HepG2 (cell line): ENCODE measurements at regions not wholly inside any gene's neighbourhood (a gene's known extent, or its start where the extent isn't known, plus 50 kb on each side); places are given as distances from the start of the nearest gene placed in this dataset.

Experiments
- ATAC-seq: fragments of 200-7000 bp; cut with Tn5 transposase; 3 replicates; pipeline ENCODE4 v1.9.1; 2020; ENCODE audit warnings: mild to moderate bottlenecking, moderate library complexity
- BruUV-seq: library from RNA; stranded (reverse); fragments of 400-500 nt; replicated peaks from 2 replicates; lab custom pipeline; 2021; lab: Mats Ljungman, UMichigan
- CTCF ChIA-PET: fragments of 300-600 bp; formaldehyde crosslinking; extraction: SDS; loops from one replicate; lab custom pipeline; 2021; ENCODE audit warnings: low total read pairs, inconsistent platforms, low intra/inter-chr PET ratio; lab: Yijun Ruan, JAX
- POLR2A ChIA-PET: fragments of 350-600 bp; sonication (Branson Sonifier 250); formaldehyde crosslinking; loops from one replicate; lab custom pipeline; 2020; ENCODE audit warnings: antibody characterized with exemption, inconsistent platforms; lab: Yijun Ruan, JAX
- DNase-seq: peaks from one replicate; pipeline ENCODE4 v3.0.0-alpha.2; 2015; ENCODE audit warnings: low spot score
- FAIRE-seq: peaks from 3 replicates; lab custom pipeline; 2011; peaks lifted over from hg19 to GRCh38; lab: Jason Lieb, UNC
- H2AFZ ChIP-seq: one replicate; pipeline ENCODE4 v1.6.1; 2011; ENCODE audit warnings: low read length, inconsistent platforms
- H3K27ac ChIP-seq: fragments of 300-600 bp; 3 replicates; pipeline ENCODE4 v1.8.0; 2011; ENCODE audit warnings: mixed run types, mild to moderate bottlenecking, mixed read lengths, low read length, inconsistent platforms; ENCODE audit not compliant: insufficient read depth; ENCODE audit errors: extremely low read length
- H3K27me3 ChIP-seq, 2 experiments: fragments of 200-600 bp in 1 of 2; 2 replicates in 1 of 2; 3 replicates in 1 of 2; pipeline versions ENCODE4 v1.6.0 to v1.8.0; 2011; ENCODE audit warnings: low read length in 2 of 2, mild to moderate bottlenecking in 2 of 2, moderate library complexity in 2 of 2, inconsistent platforms in 1 of 2; ENCODE audit not compliant: insufficient read depth in 2 of 2, control insufficient read depth in 1 of 2
- H3K36me3 ChIP-seq, 2 experiments: fragments of 200-600 bp in 1 of 2; replicated peaks in 1 of 2; 2 replicates in 1 of 2; 3 replicates in 1 of 2; pipeline versions ENCODE4 v1.5.1 to v1.8.0; 2011; ENCODE audit warnings: low read length in 2 of 2, inconsistent platforms in 1 of 2; ENCODE audit not compliant: insufficient read depth in 2 of 2, control insufficient read depth in 1 of 2
- H3K4me1 ChIP-seq: 2 replicates; pipeline ENCODE4 v1.5.1; 2012; ENCODE audit warnings: low read length, inconsistent platforms; ENCODE audit not compliant: insufficient read depth
- H3K4me2 ChIP-seq: 2 replicates; pipeline ENCODE4 v1.6.0; 2011; ENCODE audit warnings: low read depth, low read length, inconsistent platforms
- H3K4me3 ChIP-seq, 3 experiments: fragments of 200-600 bp in 1 of 3; sonication (generic), shearing (Covaris generic) in 1 of 3; replicated peaks in 1 of 3; 2 replicates each; pipeline ENCODE4 v1.5.1; 2011 to 2016; ENCODE audit warnings: low read length in 3 of 3, inconsistent platforms in 2 of 3, low read depth in 2 of 3, mild to moderate bottlenecking in 2 of 3, control low read depth in 1 of 3, mixed read lengths in 1 of 3; ENCODE audit not compliant: insufficient read depth in 1 of 3
- H3K79me2 ChIP-seq: one replicate; pipeline ENCODE4 v1.6.1; 2011; ENCODE audit warnings: low read length, inconsistent platforms; ENCODE audit not compliant: insufficient read depth
- H3K9ac ChIP-seq: 2 replicates; pipeline ENCODE4 v1.6.0; 2011; ENCODE audit warnings: mild to moderate bottlenecking, low read depth, low read length, inconsistent platforms; ENCODE audit not compliant: insufficient read depth
- H3K9me3 ChIP-seq: 2 replicates; pipeline ENCODE4 v1.5.1; 2012; ENCODE audit warnings: mild to moderate bottlenecking, low read length
- H4K20me1 ChIP-seq: 2 replicates; pipeline ENCODE4 v1.6.0; 2011; ENCODE audit warnings: inconsistent platforms, mild to moderate bottlenecking, low read length, moderate library complexity; ENCODE audit not compliant: insufficient read depth
- BRD4 ChIP-seq: sonication (generic); formaldehyde crosslinking; IDR thresholded peaks from 2 replicates; pipeline ENCODE4 v1.4.0; 2020; ENCODE audit warnings: missing genetic modification reagents
- FOXC1 ChIP-seq: sonication (generic); formaldehyde crosslinking; IDR thresholded peaks from 2 replicates; pipeline ENCODE4 v1.8.0; 2022; ENCODE audit warnings: mild to moderate bottlenecking, missing genetic modification reagents, borderline replicate concordance
- HMG20B ChIP-seq: conservative IDR thresholded peaks from 2 replicates; pipeline ENCODE4 v1.6.1; 2016; ENCODE audit warnings: missing genetic modification reagents, missing compliant biosample characterization
- JARID2 ChIP-seq: sonication (generic); formaldehyde crosslinking; IDR thresholded peaks from 2 replicates; pipeline ENCODE4 v1.8.1; 2023; ENCODE audit warnings: missing genetic modification reagents, inconsistent platforms; ENCODE audit not compliant: insufficient replicate concordance
- KDM5A ChIP-seq: fragments of 200-600 bp; sonication (generic); IDR thresholded peaks from 2 replicates; pipeline ENCODE4 v1.7.0; 2018; ENCODE audit warnings: antibody characterized with exemption, mild to moderate bottlenecking, low read length, borderline replicate concordance
- MXD3 ChIP-seq: IDR thresholded peaks from 2 replicates; pipeline ENCODE4 v1.6.1; 2016; ENCODE audit warnings: mild to moderate bottlenecking, missing biosample characterization, missing genetic modification reagents
- NR2F6 ChIP-seq, 2 experiments: IDR thresholded peaks; 2 replicates each; pipeline ENCODE4 v1.6.1; 2016; ENCODE audit warnings: antibody characterized with exemption in 1 of 2, mild to moderate bottlenecking in 1 of 2
- ONECUT2 ChIP-seq: sonication (generic); formaldehyde crosslinking; IDR thresholded peaks from 2 replicates; pipeline ENCODE4 v1.4.0; 2020; ENCODE audit warnings: missing genetic modification reagents
- PRPF4 ChIP-seq: fragments of 200-400 bp; formaldehyde crosslinking; IDR thresholded peaks from 2 replicates; pipeline ENCODE4 v1.6.1; 2016; ENCODE audit warnings: low read length, low read depth; ENCODE audit not compliant: poor library complexity, severe bottlenecking
- SOX6 ChIP-seq, 2 experiments: fragments of 450-650 bp in 1 of 2; sonication (generic) in 1 of 2; formaldehyde crosslinking in 1 of 2; IDR thresholded peaks; 2 replicates each; pipeline versions ENCODE4 v1.4.0 to v1.6.1; 2017 to 2020; ENCODE audit warnings: antibody characterized with exemption in 1 of 2, mild to moderate bottlenecking in 1 of 2, missing genetic modification reagents in 1 of 2
- SP2 ChIP-seq: sonication (generic); formaldehyde crosslinking; IDR thresholded peaks from 2 replicates; pipeline ENCODE4 v1.5.1; 2020; ENCODE audit warnings: mild to moderate bottlenecking, missing genetic modification reagents
- ZBTB43 ChIP-seq: sonication (generic); formaldehyde crosslinking; conservative IDR thresholded peaks from 2 replicates; pipeline ENCODE4 v1.4.0; 2020; ENCODE audit warnings: missing genetic modification reagents
- ZBTB49 ChIP-seq: sonication (generic); formaldehyde crosslinking; IDR thresholded peaks from 2 replicates; pipeline ENCODE4 v1.4.0; 2020; ENCODE audit warnings: missing genetic modification reagents, borderline replicate concordance
- ZNF44 ChIP-seq: sonication (generic); formaldehyde crosslinking; IDR thresholded peaks from 2 replicates; pipeline ENCODE4 v1.5.1; 2020; ENCODE audit warnings: mild to moderate bottlenecking, missing genetic modification reagents
- ZNF496 ChIP-seq: sonication (generic); formaldehyde crosslinking; IDR thresholded peaks from 2 replicates; pipeline ENCODE4 v1.8.1; 2023; ENCODE audit warnings: mild to moderate bottlenecking, moderate library complexity, missing genetic modification reagents; ENCODE audit not compliant: insufficient replicate concordance
- ZSCAN20 ChIP-seq: sonication (generic); formaldehyde crosslinking; IDR thresholded peaks from 2 replicates; pipeline ENCODE4 v1.4.0; 2020; ENCODE audit warnings: missing genetic modification reagents, mild to moderate bottlenecking, borderline replicate concordance
- in situ Hi-C: cut with HindIII; loops from 2 replicates; pipeline ENCODE4 v1.10.0; 2017; ENCODE audit warnings: low pct_unique_long_range_greater_than_20kb; ENCODE audit not compliant: extremely low pct_ligation_motif_present
- intact Hi-C: fragments of 100-400 bp; cut with micrococcal nuclease; formaldehyde crosslinking; loops from one replicate; pipeline ENCODE4 v1.10.0; 2022; ENCODE audit not compliant: unreplicated experiment

- in situ Hi-C loops, result no loop called here
- DNase-seq (no peak), ATAC-seq (no peak), FAIRE-seq (no peak)
- no peaks in the 10 kb centered on the region for H4K20me1 ChIP-seq
- no peaks in the 10 kb centered on the region for H3K27me3 ChIP-seq
- no TSS peak for BruUV-seq
- no peak overlapping the region for H2AFZ ChIP-seq
- no peaks in the 10 kb centered on the region for H3K9me3 ChIP-seq
- H3K79me2 ChIP-seq, result no peaks in the 10 kb centered on the region
- H3K4me3 ChIP-seq, result no peak overlapping the region
- CTCF ChIA-PET, result no interaction called here
- H3K36me3 ChIP-seq, result no peaks in the 10 kb centered on the region
- intact Hi-C loops, result no loop called here
- no peak overlapping the region for H3K9ac ChIP-seq
- no peak overlapping the region for H3K27ac ChIP-seq
- POLR2A ChIA-PET, result no interaction called here
- H3K4me2 ChIP-seq, result no peak overlapping the region
- no peak for TF ChIP-seq PRPF4
- TF ChIP-seq ZBTB43 (CRISPR knock-in tag), result no peak
- no peak for TF ChIP-seq MXD3 (CRISPR knock-in tag)
- TF ChIP-seq NR2F6 (IDR thresholded peaks at IDR 0.05), result no peak
- TF ChIP-seq NR2F6 (CRISPR knock-in tag; IDR thresholded peaks at IDR 0.05), result no peak
- no peak for TF ChIP-seq ONECUT2
- TF ChIP-seq JARID2 (CRISPR knock-in tag), result no peak
- TF ChIP-seq SP2, result no peak
- TF ChIP-seq ZSCAN20 (CRISPR knock-in tag), result no peak
- no peak for TF ChIP-seq SOX6 (IDR thresholded peaks at IDR 0.05)
- TF ChIP-seq SOX6 (CRISPR knock-in tag; IDR thresholded peaks at IDR 0.05), result no peak
- no peak for TF ChIP-seq ZNF496
- TF ChIP-seq ZBTB49, result no peak
- no peak for TF ChIP-seq KDM5A
- TF ChIP-seq ZNF44 (CRISPR knock-in tag), result no peak
- TF ChIP-seq HMG20B (CRISPR knock-in tag), result no peak
- TF ChIP-seq BRD4 (CRISPR knock-in tag), result no peak
- no peak for TF ChIP-seq FOXC1 (CRISPR knock-in tag)
- no peaks in the 10 kb centered on the region for H3K4me1 ChIP-seq
These were observed 443.8 kb upstream of the EPHA6 start for GRCh38 chr3:96370637-96371036.
